ENCODE measurements at regions not wholly inside any gene's neighbourhood (a gene's known extent, or its start where the extent isn't known, plus 50 kb on each side); places are given as distances from the start of the nearest gene placed in this dataset.

DNA sequence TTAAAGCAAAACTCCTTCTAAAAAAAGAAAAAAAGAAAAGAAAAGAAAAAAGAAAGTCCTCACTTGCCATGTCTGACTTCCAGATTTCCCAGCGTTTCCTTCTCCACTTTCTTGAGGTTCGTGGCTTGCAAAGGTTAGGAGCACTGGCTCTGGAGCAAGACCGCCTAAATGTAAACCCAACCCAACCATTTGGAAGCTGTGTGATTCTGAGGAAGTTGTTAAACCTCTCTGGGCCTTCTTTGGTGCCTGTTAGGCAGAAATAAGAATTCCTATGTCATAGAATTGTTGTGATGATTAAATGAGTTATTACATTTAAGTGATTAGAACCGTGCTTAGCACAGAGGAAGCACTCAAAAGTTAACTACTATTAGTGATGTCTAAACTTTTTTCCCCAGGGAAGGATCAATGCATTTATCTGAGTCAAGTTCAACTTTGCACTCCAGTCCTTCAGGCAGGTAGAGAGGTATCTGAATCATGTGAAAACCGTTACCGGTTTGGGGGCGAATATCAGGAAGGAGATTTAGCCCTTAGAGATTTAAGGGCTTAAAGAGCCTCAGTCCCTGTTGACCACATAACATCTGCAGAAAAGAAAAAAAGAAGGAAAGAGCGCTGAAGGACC is 78.3 kb upstream of the HES1 start:
- no peak overlapping the region for H3K27ac ChIP-seq (ENCODE audit: extremely low read depth, low read depth, low read length)
- ChIA-PET CTCF (no interaction called here), POLR2A (no interaction called here)
- no peaks in the 10 kb centered on the region for H3K4me1 ChIP-seq (ENCODE audit: control insufficient read depth, insufficient read depth, low read length)
- no peak overlapping the region for H3K4me3 ChIP-seq (ENCODE audit: low read depth, low read length)
- H3K9me3 ChIP-seq (ENCODE audit: control insufficient read depth, insufficient read depth, low read depth, low read length) = no peaks in the 10 kb centered on the region
- H3K36me3 ChIP-seq (ENCODE audit: control insufficient read depth in 2 of 2, insufficient read depth in 1 of 2, low read length in 2 of 2) = no peaks in the 10 kb centered on the region
- TF ChIP-seq, protein P1, sequence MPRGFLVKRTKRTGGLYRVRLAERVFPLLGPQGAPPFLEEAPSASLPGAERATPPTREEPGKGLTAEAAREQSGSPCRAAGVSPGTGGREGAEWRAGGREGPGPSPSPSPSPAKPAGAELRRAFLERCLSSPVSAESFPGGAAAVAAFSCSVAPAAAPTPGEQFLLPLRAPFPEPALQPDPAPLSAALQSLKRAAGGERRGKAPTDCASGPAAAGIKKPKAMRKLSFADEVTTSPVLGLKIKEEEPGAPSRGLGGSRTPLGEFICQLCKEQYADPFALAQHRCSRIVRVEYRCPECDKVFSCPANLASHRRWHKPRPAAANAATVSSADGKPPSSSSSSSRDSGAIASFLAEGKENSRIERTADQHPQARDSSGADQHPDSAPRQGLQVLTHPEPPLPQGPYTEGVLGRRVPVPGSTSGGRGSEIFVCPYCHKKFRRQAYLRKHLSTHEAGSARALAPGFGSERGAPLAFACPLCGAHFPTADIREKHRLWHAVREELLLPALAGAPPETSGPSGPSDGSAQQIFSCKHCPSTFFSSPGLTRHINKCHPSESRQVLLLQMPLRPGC (tag by site-specific recombination; IDR thresholded peaks at IDR 0.05) = no peak
- no peak for TF ChIP-seq ZBTB7A (tag by site-specific recombination; IDR thresholded peaks at IDR 0.05; ENCODE audit: low read depth)
- TF ChIP-seq ZNF571 (tag by site-specific recombination; IDR thresholded peaks at IDR 0.05) = no peak
- TF ChIP-seq, protein P2, sequence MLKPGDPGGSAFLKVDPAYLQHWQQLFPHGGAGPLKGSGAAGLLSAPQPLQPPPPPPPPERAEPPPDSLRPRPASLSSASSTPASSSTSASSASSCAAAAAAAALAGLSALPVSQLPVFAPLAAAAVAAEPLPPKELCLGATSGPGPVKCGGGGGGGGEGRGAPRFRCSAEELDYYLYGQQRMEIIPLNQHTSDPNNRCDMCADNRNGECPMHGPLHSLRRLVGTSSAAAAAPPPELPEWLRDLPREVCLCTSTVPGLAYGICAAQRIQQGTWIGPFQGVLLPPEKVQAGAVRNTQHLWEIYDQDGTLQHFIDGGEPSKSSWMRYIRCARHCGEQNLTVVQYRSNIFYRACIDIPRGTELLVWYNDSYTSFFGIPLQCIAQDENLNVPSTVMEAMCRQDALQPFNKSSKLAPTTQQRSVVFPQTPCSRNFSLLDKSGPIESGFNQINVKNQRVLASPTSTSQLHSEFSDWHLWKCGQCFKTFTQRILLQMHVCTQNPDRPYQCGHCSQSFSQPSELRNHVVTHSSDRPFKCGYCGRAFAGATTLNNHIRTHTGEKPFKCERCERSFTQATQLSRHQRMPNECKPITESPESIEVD (tag by site-specific recombination; IDR thresholded peaks at IDR 0.05) = no peak
- TF ChIP-seq, protein P3, sequence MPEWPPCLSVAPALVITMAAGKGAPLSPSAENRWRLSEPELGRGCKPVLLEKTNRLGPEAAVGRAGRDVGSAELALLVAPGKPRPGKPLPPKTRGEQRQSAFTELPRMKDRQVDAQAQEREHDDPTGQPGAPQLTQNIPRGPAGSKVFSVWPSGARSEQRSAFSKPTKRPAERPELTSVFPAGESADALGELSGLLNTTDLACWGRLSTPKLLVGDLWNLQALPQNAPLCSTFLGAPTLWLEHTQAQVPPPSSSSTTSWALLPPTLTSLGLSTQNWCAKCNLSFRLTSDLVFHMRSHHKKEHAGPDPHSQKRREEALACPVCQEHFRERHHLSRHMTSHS (tag by site-specific recombination; IDR thresholded peaks at IDR 0.05) = no peak
- TF ChIP-seq ZNF585B (tag by site-specific recombination; IDR thresholded peaks at IDR 0.05) = no peak
- TF ChIP-seq ZNF747 (tag by site-specific recombination; IDR thresholded peaks at IDR 0.05) = no peak
- TF ChIP-seq IKZF3 (tag by site-specific recombination; IDR thresholded peaks at IDR 0.05) = no peak
- no peak for TF ChIP-seq ZNF510 (tag by site-specific recombination; IDR thresholded peaks at IDR 0.05; ENCODE audit: insufficient replicate concordance)
- no peak for TF ChIP-seq ZNF785 (tag by site-specific recombination; IDR thresholded peaks at IDR 0.05)
- no peak for TF ChIP-seq MEIS1 (CRISPR knock-in tag; IDR thresholded peaks at IDR 0.05; ENCODE audit: borderline replicate concordance)
- no peak for TF ChIP-seq ZNF433 (tag by site-specific recombination; IDR thresholded peaks at IDR 0.05; ENCODE audit: low read depth)
- TF ChIP-seq ZBTB17 (tag by site-specific recombination; IDR thresholded peaks at IDR 0.05) = no peak
- TF ChIP-seq ZNF521 (tag by site-specific recombination; IDR thresholded peaks at IDR 0.05) = no peak
- TF ChIP-seq, protein P4, sequence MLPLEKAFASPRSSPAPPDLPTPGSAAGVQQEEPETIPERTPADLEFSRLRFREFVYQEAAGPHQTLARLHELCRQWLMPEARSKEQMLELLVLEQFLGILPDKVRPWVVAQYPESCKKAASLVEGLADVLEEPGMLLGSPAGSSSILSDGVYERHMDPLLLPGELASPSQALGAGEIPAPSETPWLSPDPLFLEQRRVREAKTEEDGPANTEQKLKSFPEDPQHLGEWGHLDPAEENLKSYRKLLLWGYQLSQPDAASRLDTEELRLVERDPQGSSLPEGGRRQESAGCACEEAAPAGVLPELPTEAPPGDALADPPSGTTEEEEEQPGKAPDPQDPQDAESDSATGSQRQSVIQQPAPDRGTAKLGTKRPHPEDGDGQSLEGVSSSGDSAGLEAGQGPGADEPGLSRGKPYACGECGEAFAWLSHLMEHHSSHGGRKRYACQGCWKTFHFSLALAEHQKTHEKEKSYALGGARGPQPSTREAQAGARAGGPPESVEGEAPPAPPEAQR (tag by site-specific recombination; IDR thresholded peaks at IDR 0.05) = no peak
- no peak for TF ChIP-seq ZNF776 (tag by site-specific recombination; IDR thresholded peaks at IDR 0.05; ENCODE audit: borderline replicate concordance)
- no peak for TF ChIP-seq ZNF138 (tag by site-specific recombination; IDR thresholded peaks at IDR 0.05; ENCODE audit: borderline replicate concordance)
- TF ChIP-seq ZNF677 (tag by site-specific recombination; IDR thresholded peaks at IDR 0.05) = no peak
- TF ChIP-seq YY1 (tag by site-specific recombination; IDR thresholded peaks at IDR 0.05) = no peak

DNA sequence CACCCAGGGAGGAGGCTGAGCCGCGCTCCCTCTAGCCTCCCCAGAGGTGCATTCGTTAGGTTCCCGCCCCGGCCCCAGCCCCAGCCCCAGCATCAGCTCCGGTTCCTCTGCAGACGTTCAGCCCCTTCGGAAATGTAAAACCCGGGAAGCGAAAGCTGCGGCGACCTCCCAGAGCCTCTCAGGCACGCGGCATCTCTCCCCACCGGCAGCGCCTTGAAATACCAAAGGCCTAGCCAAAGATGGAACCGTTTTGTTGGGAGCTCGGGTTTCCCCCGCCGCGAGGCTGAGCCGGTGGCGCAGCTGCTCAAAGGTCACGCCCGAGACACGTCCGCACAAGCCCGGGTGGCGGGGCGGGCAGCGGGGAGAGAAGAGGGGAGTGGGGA is 77.8 kb upstream of the HES1 start:
- Histone ChIP-seq H3K36me3 (ENCODE audit: control insufficient read depth in 2 of 2, insufficient read depth in 1 of 2, low read length in 2 of 2) (no peaks in the 10 kb centered on the region), H3K9me3 (ENCODE audit: control insufficient read depth, insufficient read depth, low read depth, low read length) (no peaks in the 10 kb centered on the region), H3K27ac (ENCODE audit: extremely low read depth, low read depth, low read length) (no peak overlapping the region), H3K4me1 (ENCODE audit: control insufficient read depth, insufficient read depth, low read length) (no peaks in the 10 kb centered on the region), H3K4me3 (ENCODE audit: low read depth, low read length) (no peak overlapping the region)
- ChIA-PET CTCF (no interaction called here), POLR2A (no interaction called here)
- no peak for TF ChIP-seq ZSCAN23 (tag by site-specific recombination; IDR thresholded peaks at IDR 0.05)
- TF ChIP-seq ZNF548 (tag by site-specific recombination; IDR thresholded peaks at IDR 0.05) = no peak
- no peak for TF ChIP-seq TRIM28 (IDR thresholded peaks at IDR 0.05; ENCODE audit: borderline replicate concordance, low read length)
- no peak for TF ChIP-seq SP7 (tag by site-specific recombination; IDR thresholded peaks at IDR 0.05)
- no peak for TF ChIP-seq ZFHX2 (tag by site-specific recombination; conservative IDR thresholded peaks at IDR 0.05)
- TF ChIP-seq, protein P5, sequence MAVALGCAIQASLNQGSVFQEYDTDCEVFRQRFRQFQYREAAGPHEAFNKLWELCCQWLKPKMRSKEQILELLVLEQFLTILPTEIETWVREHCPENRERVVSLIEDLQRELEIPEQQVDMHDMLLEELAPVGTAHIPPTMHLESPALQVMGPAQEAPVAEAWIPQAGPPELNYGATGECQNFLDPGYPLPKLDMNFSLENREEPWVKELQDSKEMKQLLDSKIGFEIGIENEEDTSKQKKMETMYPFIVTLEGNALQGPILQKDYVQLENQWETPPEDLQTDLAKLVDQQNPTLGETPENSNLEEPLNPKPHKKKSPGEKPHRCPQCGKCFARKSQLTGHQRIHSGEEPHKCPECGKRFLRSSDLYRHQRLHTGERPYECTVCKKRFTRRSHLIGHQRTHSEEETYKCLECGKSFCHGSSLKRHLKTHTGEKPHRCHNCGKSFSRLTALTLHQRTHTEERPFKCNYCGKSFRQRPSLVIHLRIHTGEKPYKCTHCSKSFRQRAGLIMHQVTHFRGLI (tag by site-specific recombination; IDR thresholded peaks at IDR 0.05) = no peak
- no peak for TF ChIP-seq HOXD13 (CRISPR knock-in tag; IDR thresholded peaks at IDR 0.05; ENCODE audit: borderline replicate concordance)
- TF ChIP-seq BCL11B (tag by site-specific recombination; IDR thresholded peaks at IDR 0.05; ENCODE audit: low read depth) = no peak

Data from HEK293 (cell line).